Lung (tissue), 11 donors: ENCODE measurements at regions not wholly inside any gene's neighbourhood (a gene's known extent, or its start where the extent isn't known, plus 50 kb on each side); places are given as distances from the start of the nearest gene placed in this dataset.

Experiments used
- ATAC-seq: fragments of 200-7000 bp; cut with Tn5 transposase; one replicate; pipeline ENCODE4 v1.9.1; 2020; ENCODE audit warnings: moderate number of reproducible peaks; ENCODE audit not compliant: insufficient read depth, low FRiP score
- DNase-seq, 3 donors: peaks; one replicate each; pipeline ENCODE4 v3.0.0-alpha.2; 2013 to 2017
- H3K27ac ChIP-seq, 2 donors: one replicate each; pipeline ENCODE4 v1.5.1; 2013; ENCODE audit warnings: mild to moderate bottlenecking in 2 of 2, moderate library complexity in 2 of 2, control low read depth in 1 of 2, inconsistent platforms in 1 of 2, low read depth in 1 of 2, low read length in 1 of 2
- H3K27me3 ChIP-seq, 3 donors: one replicate each; pipeline ENCODE4 v1.5.1; 2013; ENCODE audit warnings: low read length in 2 of 3; ENCODE audit not compliant: control insufficient read depth in 3 of 3, insufficient read depth in 3 of 3
- H3K36me3 ChIP-seq, 4 donors: one replicate each; pipeline ENCODE4 v1.5.1; 2013; ENCODE audit warnings: low read length in 4 of 4, mild to moderate bottlenecking in 1 of 4, moderate library complexity in 1 of 4; ENCODE audit not compliant: control insufficient read depth in 4 of 4, insufficient read depth in 4 of 4
- H3K4me1 ChIP-seq, 5 donors: one replicate each; pipeline ENCODE4 v1.5.1; 2013; ENCODE audit warnings: low read length in 5 of 5, mild to moderate bottlenecking in 2 of 5, moderate library complexity in 1 of 5; ENCODE audit not compliant: control insufficient read depth in 5 of 5, insufficient read depth in 5 of 5
- H3K4me3 ChIP-seq: one replicate; pipeline ENCODE4 v1.5.1; 2013; ENCODE audit warnings: mild to moderate bottlenecking, control low read depth, moderate library complexity
- H3K9ac ChIP-seq, 2 donors: one replicate each; pipeline ENCODE4 v1.5.1; 2013; ENCODE audit warnings: low read length in 2 of 2, control low read depth in 1 of 2; ENCODE audit not compliant: insufficient read depth in 1 of 2
- H3K9me3 ChIP-seq, 4 donors: one replicate each; pipeline ENCODE4 v1.5.1; 2013; ENCODE audit warnings: low read length in 3 of 4, mild to moderate bottlenecking in 1 of 4, moderate library complexity in 1 of 4; ENCODE audit not compliant: control insufficient read depth in 4 of 4, insufficient read depth in 3 of 4
- WGBS, 2 donors: extraction: QIAGEN DNeasy Blood & Tissue Kit; methylation state at CpG; one replicate each; pipeline ENCODE4 v1.1.7; 2013; 5-methylcytosine and 5-hydroxymethylcytosine counted together
- TF ChIP-seq, protein P1 (sequence below): IDR thresholded peaks from 2 replicates; pipeline ENCODE4 v1.5.1; 2012; ENCODE audit warnings: mild to moderate bottlenecking; ENCODE audit errors: control extremely low read depth, extremely low read depth
- donor health status: control.
- donor health status: control.
- donor health status: Bipolar disorder and iron deficiency.
- donor health status: healthy.
- donor health status: DM: yes; HTN: yes; CAD: no.

DNA sequence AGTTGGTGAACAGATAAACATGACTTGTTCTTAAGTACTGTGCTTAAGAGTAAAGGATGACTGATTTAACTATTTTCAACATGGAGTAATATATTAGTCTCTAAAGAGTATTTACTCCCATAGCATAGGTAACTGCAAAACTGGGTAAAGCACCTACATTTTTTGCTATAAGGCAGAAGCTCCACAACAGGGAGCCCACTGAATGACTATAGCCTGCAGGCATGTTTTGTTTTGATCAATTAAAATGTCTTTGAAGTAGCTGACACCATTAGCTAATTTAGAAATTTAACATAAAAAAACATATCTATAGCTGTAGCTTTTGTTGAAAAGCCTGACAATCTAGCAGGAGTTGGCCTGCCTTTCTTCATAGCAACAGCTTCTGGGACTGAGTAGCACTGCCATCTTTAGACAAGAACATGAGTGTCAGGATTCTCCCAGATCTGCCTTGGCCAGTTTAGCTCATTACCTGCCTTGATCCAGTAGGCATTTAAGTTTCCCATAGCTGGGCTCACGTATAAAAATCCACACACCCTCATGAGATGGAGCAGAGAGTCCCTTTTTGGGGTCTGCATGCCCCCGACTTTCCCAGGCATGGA, 1935.1 kb upstream of the PIK3C3 start:
- H3K27me3 ChIP-seq: peaks cover 0 to 50% (median 0%) of the 10 kb centered on the region in 3 donors
- H3K9me3 ChIP-seq: no peaks in the 10 kb centered on the region
- peaks cover 0 to 36% (median 0%) of the 10 kb centered on the region in 5 donors for H3K4me1 ChIP-seq
- H3K4me3 ChIP-seq: no peak overlapping the region
- no peak overlapping the region for H3K27ac ChIP-seq
- ATAC-seq (no peak), DNase-seq (peak in 2 of 3 donors; percentile 16 to 32)
- no peaks in the 10 kb centered on the region for H3K36me3 ChIP-seq
- WGBS, 2 donors: 80 to 88% methylated on average over 2 of the region's 2 CpGs
- TF ChIP-seq, protein P1, sequence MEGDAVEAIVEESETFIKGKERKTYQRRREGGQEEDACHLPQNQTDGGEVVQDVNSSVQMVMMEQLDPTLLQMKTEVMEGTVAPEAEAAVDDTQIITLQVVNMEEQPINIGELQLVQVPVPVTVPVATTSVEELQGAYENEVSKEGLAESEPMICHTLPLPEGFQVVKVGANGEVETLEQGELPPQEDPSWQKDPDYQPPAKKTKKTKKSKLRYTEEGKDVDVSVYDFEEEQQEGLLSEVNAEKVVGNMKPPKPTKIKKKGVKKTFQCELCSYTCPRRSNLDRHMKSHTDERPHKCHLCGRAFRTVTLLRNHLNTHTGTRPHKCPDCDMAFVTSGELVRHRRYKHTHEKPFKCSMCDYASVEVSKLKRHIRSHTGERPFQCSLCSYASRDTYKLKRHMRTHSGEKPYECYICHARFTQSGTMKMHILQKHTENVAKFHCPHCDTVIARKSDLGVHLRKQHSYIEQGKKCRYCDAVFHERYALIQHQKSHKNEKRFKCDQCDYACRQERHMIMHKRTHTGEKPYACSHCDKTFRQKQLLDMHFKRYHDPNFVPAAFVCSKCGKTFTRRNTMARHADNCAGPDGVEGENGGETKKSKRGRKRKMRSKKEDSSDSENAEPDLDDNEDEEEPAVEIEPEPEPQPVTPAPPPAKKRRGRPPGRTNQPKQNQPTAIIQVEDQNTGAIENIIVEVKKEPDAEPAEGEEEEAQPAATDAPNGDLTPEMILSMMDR: no peak
- H3K9ac ChIP-seq: no peak overlapping the region

DNA sequence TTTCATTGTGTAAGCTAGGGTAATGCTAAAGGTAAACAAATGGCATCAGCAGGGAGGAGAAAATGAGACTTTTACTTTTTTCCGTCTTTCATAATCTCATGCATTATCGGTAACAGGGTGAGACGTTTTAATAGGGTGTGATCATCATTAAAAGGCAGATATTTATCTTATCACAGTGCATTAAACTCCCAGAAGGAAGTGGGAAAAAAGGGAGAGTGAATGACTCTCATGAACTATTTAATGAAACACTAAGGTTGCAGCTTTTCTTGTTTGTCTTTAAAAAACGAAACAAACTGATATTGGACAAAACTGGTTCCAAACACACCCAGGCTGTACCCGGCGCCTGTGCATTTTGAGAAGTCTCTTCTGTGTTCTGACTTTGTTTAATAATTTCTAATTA, 1936.8 kb upstream of the PIK3C3 start:
- Histone ChIP-seq H3K9me3 (no peaks in the 10 kb centered on the region), H3K36me3 (no peaks in the 10 kb centered on the region), H3K27me3 (peaks cover 0 to 47% (median 0%) of the 10 kb centered on the region in 3 donors), H3K4me3 (no peak overlapping the region), H3K9ac (peak overlapping the region in 1 of 2 donors; percentile 3), H3K4me1 (peaks cover 0 to 36% (median 0%) of the 10 kb centered on the region in 5 donors), H3K27ac (no peak overlapping the region)
- peak; percentile 81 to 97 (median 94) for DNase-seq
- no peak for ATAC-seq
- TF ChIP-seq, protein P1: no peak
- WGBS, 2 donors: 54 to 63% methylated on average over 6 of the region's 6 CpGs

DNA sequence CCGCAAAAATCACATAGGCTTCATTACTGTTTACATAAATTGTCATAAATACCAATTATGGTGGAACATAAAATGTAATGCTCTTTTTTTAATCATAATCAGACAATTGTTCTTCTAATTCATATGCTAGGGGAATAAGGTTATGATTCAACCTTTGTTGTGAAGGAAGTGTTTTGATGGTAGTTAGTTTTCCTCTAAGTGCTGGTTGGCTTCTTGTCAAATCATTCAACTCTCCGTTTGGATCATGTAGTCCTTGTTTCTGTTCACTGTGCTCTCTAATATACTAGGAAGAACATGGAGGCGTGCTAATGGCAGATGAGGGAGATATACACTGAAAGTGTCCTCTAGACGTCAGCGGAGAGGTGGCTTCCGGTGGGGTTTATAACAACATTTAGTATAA, 1938.0 kb upstream of the PIK3C3 start:
- DNase-seq: peak in 2 of 3 donors; percentile 17 to 22
- TF ChIP-seq, protein P1: no peak
- Histone ChIP-seq H3K27me3 (peaks cover 0 to 50% (median 0%) of the 10 kb centered on the region in 3 donors), H3K4me3 (no peak overlapping the region), H3K27ac (no peak overlapping the region), H3K36me3 (no peaks in the 10 kb centered on the region), H3K4me1 (peaks cover 0 to 36% (median 0%) of the 10 kb centered on the region in 5 donors), H3K9ac (no peak overlapping the region), H3K9me3 (no peaks in the 10 kb centered on the region)
- no peak for ATAC-seq
- 81 to 91% methylated on average over 6 of the region's 6 CpGs for WGBS, 2 donors

DNA sequence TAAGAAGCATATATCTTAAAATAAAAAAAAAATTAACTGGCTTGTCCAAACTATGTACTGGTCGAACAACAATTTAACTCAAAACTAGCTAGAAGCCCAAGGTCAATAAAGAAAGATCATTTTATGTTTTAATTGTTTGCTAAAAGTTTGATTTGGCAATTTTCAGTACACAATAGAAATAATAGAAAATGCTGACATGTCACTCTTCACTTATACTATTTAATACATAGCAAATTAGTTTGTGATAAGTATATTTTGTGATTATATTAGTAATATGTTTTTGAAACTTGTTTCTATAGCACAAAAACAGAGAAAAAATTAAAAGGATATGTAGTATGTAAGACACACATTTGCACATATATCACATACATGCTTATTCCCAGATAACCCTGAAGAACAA, 1938.6 kb upstream of the PIK3C3 start:
- DNase-seq: no peak
- no peak overlapping the region for H3K27ac ChIP-seq
- TF ChIP-seq, protein P1: no peak
- no peak overlapping the region for H3K9ac ChIP-seq
- no peak overlapping the region for H3K4me3 ChIP-seq
- H3K27me3 ChIP-seq: peaks cover 0 to 47% (median 0%) of the 10 kb centered on the region in 3 donors
- H3K36me3 ChIP-seq: no peaks in the 10 kb centered on the region
- WGBS, 2 donors: 68 to 79% methylated on average over 1 of the region's 1 CpG
- ATAC-seq: no peak
- H3K4me1 ChIP-seq: peaks cover 0 to 36% (median 0%) of the 10 kb centered on the region in 5 donors
- H3K9me3 ChIP-seq: no peaks in the 10 kb centered on the region
